IPS-18c (cell line): ENCODE measurements at regions not wholly inside any gene's neighbourhood (a gene's known extent, or its start where the extent isn't known, plus 50 kb on each side); places are given as distances from the start of the nearest gene placed in this dataset.

ENCODE experiments used
- H3K4me3 ChIP-seq: 2 replicates; pipeline ENCODE4 v1.7.0; 2013; ENCODE audit warnings: low read depth, mild to moderate bottlenecking, low read length, moderate library complexity; ENCODE audit not compliant: insufficient read depth
- H3K9me3 ChIP-seq: one replicate; pipeline ENCODE4 v1.6.1; 2013; ENCODE audit warnings: mild to moderate bottlenecking, low read length, moderate library complexity; ENCODE audit not compliant: control insufficient read depth, insufficient read depth

- Histone ChIP-seq H3K9me3 (no peaks in the 10 kb centered on the region), H3K4me3 (no peak overlapping the region)
Observed at GRCh38 chr11:11108026-11108425, 245.0 kb downstream of the CSNK2A3 start.

GRCh38 chr11:11107076-11107723 is 245.8 kb downstream of the CSNK2A3 start:
- no peak overlapping the region for H3K4me3 ChIP-seq
- no peaks in the 10 kb centered on the region for H3K9me3 ChIP-seq

DNA sequence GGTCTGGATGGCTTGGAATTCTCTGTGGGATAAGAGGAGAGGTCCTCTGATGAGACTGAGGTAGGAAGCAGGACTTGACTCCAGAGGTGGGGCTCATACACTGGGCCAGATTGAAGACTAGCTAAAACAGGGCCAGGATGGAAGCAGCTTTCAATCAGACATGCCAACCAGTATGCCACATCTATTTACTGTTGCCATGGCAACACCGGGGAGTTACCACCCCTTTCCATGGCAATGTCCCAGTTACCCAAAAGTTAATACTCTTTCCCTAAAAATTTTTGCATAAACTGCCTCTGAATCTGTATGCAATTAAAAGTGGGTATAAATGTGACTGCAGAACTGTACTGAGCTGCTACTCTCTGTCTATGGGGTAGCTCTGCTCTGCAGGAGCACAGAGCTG is 247.5 kb upstream of the ZBED5 start:
- no peaks in the 10 kb centered on the region for H3K9me3 ChIP-seq
- no peak overlapping the region for H3K4me3 ChIP-seq

GRCh38 chr11:11095831-11096723 is 238.2 kb upstream of the ZBED5 start:
- Histone ChIP-seq H3K4me3 (no peak overlapping the region), H3K9me3 (peaks cover 12% of the 10 kb centered on the region)

DNA sequence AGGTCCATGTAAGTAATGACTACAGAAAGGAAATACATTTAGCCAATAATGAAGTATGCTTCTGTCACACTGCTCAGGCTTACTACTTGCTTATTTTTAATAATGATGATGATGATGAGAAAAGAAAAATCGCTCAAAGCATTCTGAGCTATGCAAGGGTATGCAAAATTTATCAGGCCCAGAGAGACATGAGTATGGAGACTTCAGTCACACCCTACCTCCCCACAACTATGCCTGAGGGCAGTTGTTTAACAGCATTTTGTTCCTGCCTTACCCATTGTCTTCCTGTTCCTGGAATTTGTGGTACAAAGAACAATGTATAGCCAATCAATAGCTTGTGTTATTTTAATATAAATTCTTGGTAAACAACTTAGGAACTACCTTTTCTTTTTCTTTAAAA is 232.6 kb upstream of the ZBED5 start:
- H3K4me3 ChIP-seq: no peak overlapping the region

GRCh38 chr11:11089805-11090204 is 232.0 kb upstream of the ZBED5 start:
- H3K9me3 ChIP-seq: peaks cover 12% of the 10 kb centered on the region
- no peak overlapping the region for H3K4me3 ChIP-seq

More for the DNA sequence above, 232.6 kb upstream of the ZBED5 start:
- peaks cover 12% of the 10 kb centered on the region for H3K9me3 ChIP-seq

GRCh38 chr11:11086979-11087378 is 229.1 kb upstream of the ZBED5 start:
- Histone ChIP-seq H3K9me3 (peaks cover 8% of the 10 kb centered on the region), H3K4me3 (no peak overlapping the region)

- no peaks in the 10 kb centered on the region for H3K9me3 ChIP-seq
- no peak overlapping the region for H3K4me3 ChIP-seq
Observed at GRCh38 chr11:11085580-11085979, 227.7 kb upstream of the ZBED5 start.

DNA sequence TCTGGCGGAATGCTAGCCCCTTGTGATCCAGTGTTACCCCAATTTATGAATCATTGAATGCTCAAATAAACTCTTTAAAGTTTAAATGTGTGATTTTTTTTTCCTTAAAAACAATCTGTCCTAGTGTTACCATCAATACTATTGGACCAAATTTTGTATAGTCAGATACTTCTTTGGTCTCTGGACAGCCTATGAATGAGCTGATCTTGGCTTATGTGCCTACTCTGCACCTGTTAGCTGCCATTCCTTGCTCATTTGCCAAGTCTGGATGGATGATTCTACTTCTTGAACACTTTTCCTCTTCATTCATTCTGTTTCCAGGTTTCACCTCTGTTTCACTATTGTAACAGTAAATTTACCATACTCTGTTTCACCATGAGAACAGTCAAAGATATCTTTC is 226.5 kb upstream of the ZBED5 start:
- H3K9me3 ChIP-seq: no peaks in the 10 kb centered on the region

GRCh38 chr11:11083441-11083840 is 225.6 kb upstream of the ZBED5 start:
- H3K4me3 ChIP-seq: no peak overlapping the region
- no peaks in the 10 kb centered on the region for H3K9me3 ChIP-seq

More for the DNA sequence above, 226.5 kb upstream of the ZBED5 start:
- H3K4me3 ChIP-seq: no peak overlapping the region

GRCh38 chr11:11082646-11083045 is 224.8 kb upstream of the ZBED5 start:
- Histone ChIP-seq H3K9me3 (no peaks in the 10 kb centered on the region), H3K4me3 (no peak overlapping the region)

GRCh38 chr11:11081776-11082175 is 223.9 kb upstream of the ZBED5 start:
- no peak overlapping the region for H3K4me3 ChIP-seq
- H3K9me3 ChIP-seq: no peaks in the 10 kb centered on the region

- Histone ChIP-seq H3K4me3 (no peak overlapping the region), H3K9me3 (no peaks in the 10 kb centered on the region)
Observed at GRCh38 chr11:11081288-11081687, 223.4 kb upstream of the ZBED5 start.

- H3K4me3 ChIP-seq: no peak overlapping the region
- H3K9me3 ChIP-seq: no peaks in the 10 kb centered on the region
Observed at GRCh38 chr11:11078344-11079086, 220.7 kb upstream of the ZBED5 start.

GRCh38 chr11:11077898-11078297 is 220.0 kb upstream of the ZBED5 start:
- Histone ChIP-seq H3K9me3 (no peaks in the 10 kb centered on the region), H3K4me3 (no peak overlapping the region)

DNA sequence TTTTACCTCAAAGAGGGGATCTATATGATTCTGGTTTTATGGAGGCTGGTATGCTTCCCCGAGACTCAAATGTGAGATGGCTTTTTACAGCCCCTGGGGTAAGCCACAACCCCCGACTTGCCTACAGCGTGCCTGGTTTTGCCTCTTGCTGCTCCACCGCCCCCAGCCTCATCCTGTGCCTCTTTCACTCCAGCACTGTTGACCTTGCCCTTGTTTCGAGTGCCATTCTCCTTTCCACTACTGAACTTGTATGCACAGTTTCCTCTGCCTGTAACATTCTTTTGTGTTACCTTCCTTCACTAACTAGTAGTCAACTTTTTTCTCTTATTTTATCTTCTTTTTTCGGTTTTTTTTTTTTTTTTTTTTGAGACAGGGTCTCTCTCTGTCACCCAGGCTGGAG is 219.0 kb upstream of the ZBED5 start:
- H3K4me3 ChIP-seq: no peak overlapping the region
- H3K9me3 ChIP-seq: no peaks in the 10 kb centered on the region

DNA sequence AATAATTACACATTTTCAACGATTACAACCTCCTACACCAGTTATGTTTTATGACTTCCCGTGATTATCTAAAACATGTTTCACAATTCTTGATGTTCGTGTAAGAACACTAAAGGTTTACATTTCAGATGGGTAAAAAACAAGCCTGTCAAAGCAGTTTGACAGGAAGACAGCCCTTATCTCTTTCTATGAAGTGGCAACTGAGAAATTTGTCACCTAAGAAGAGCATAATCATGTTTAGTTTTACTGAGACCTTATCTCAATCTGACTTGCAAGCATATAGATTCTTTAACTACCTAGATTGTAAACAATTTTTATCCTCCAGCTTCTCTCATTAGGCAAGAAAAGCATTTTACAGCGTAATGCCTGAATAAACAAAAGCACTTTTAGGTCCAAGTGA is 218.4 kb upstream of the ZBED5 start:
- Histone ChIP-seq H3K4me3 (no peak overlapping the region), H3K9me3 (no peaks in the 10 kb centered on the region)
